ENCODE measurements at regions not wholly inside any gene's neighbourhood (a gene's known extent, or its start where the extent isn't known, plus 50 kb on each side); places are given as distances from the start of the nearest gene placed in this dataset.

DNA sequence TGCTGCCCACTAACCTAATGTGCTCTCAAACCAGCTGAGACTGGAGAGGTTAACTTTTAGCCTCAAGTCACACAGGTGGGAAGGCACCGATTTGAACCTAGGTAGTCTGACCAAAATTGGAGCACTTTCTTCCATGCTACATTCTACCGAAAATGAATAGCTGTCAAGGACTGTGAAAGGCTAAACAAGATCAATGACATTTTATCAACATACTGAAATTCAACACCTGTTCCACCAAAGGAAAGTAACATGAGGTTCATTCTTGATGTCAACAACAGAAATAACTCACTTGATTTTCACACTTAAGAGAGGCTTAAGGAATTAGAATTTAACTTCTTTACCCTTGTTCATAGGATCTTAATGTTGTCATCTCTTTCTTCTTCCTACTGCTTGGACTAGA, 284.4 kb upstream of the MON1B start:
- Mint-ChIP-seq H3K36me3 (ENCODE audit: low read depth) (no peaks in the 10 kb centered on the region), H3K4me1 (no peaks in the 10 kb centered on the region), H3K9me3 (no peaks in the 10 kb centered on the region), H3K27ac (no peak overlapping the region), H3K27me3 (ENCODE audit: low read depth, poor library complexity) (no peaks in the 10 kb centered on the region), H3K4me3 (no peak overlapping the region)
- no peak for TF ChIP-seq CTCF (IDR thresholded peaks at IDR 0.05)
- no peak for DNase-seq

DNA sequence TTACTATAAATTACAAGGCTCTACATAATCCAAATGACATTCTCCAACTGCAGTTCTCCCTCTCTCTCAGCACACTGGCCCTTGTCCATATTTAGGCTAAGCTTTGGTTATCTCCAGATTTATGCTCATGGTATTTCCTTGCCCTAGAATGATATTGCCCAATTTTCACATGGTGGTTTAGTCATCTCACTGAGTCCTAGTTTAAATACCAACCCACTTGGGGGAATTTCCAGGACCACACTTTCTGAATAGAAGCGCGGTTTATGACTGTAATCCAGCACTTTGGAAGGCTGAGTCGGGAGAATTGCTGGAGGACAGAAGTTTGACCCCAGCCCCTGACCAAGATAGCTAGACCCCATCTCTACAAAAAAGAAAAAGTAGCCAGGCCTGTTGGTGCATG, 280.1 kb upstream of the MON1B start:
- no peak for DNase-seq
- no peak overlapping the region for H3K27ac Mint-ChIP-seq
- TF ChIP-seq CTCF (IDR thresholded peaks at IDR 0.05), result no peak
- H3K4me1 Mint-ChIP-seq, result no peaks in the 10 kb centered on the region
- H3K4me3 Mint-ChIP-seq, result no peak overlapping the region
- no peaks in the 10 kb centered on the region for H3K36me3 Mint-ChIP-seq (ENCODE audit: low read depth)
- H3K27me3 Mint-ChIP-seq (ENCODE audit: low read depth, poor library complexity), result no peaks in the 10 kb centered on the region
- H3K9me3 Mint-ChIP-seq, result no peaks in the 10 kb centered on the region

GRCh38 chr16:76913046-76913445, 277.9 kb upstream of the MON1B start:
- no peaks in the 10 kb centered on the region for H3K36me3 Mint-ChIP-seq (ENCODE audit: low read depth)
- H3K4me1 Mint-ChIP-seq, result no peaks in the 10 kb centered on the region
- H3K27me3 Mint-ChIP-seq (ENCODE audit: low read depth, poor library complexity), result no peaks in the 10 kb centered on the region
- H3K4me3 Mint-ChIP-seq, result no peak overlapping the region
- H3K27ac Mint-ChIP-seq, result no peak overlapping the region
- no peak for DNase-seq
- no peak for TF ChIP-seq CTCF (IDR thresholded peaks at IDR 0.05)
- no peaks in the 10 kb centered on the region for H3K9me3 Mint-ChIP-seq

GRCh38 chr16:76926042-76926441, 264.9 kb upstream of the MON1B start:
- Mint-ChIP-seq H3K9me3 (peaks cover 7% of the 10 kb centered on the region), H3K4me1 (peaks cover 4% of the 10 kb centered on the region), H3K36me3 (ENCODE audit: low read depth) (no peaks in the 10 kb centered on the region), H3K27ac (no peak overlapping the region), H3K4me3 (no peak overlapping the region), H3K27me3 (ENCODE audit: low read depth, poor library complexity) (peaks cover 4% of the 10 kb centered on the region)
- no peak for TF ChIP-seq CTCF (IDR thresholded peaks at IDR 0.05)
- DNase-seq, result no peak

- Mint-ChIP-seq H3K27ac (no peak overlapping the region), H3K4me1 (peaks cover 4% of the 10 kb centered on the region), H3K27me3 (ENCODE audit: low read depth, poor library complexity) (peaks cover 4% of the 10 kb centered on the region), H3K4me3 (no peak overlapping the region), H3K9me3 (peaks cover 7% of the 10 kb centered on the region), H3K36me3 (ENCODE audit: low read depth) (no peaks in the 10 kb centered on the region)
- DNase-seq, result no peak
- no peak for TF ChIP-seq CTCF (IDR thresholded peaks at IDR 0.05)
Measured at GRCh38 chr16:76926595-76926994, 264.4 kb upstream of the MON1B start.

DNA sequence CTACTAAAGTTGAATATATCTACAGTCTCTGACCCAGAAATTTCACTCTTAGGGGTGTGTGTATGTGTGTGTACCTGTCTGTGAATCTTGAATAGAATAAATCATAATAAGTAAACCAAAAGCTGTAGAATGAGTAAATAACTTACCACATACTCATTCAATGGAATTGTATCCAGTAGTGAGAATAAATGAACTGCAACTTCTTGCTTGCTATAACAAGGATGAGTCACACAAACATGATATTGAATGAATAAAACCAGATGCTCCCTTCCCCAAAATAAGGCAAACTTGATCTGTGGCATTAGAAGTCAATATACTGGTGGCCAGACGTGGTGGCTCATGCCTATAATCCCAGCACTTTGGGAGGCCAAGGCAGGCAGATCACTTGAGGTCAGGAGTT, 259.8 kb upstream of the MON1B start:
- H3K9me3 Mint-ChIP-seq, result no peaks in the 10 kb centered on the region
- H3K4me1 Mint-ChIP-seq, result no peaks in the 10 kb centered on the region
- H3K36me3 Mint-ChIP-seq (ENCODE audit: low read depth), result no peaks in the 10 kb centered on the region
- H3K27ac Mint-ChIP-seq, result no peak overlapping the region
- no peak for DNase-seq
- peaks cover 7% of the 10 kb centered on the region for H3K27me3 Mint-ChIP-seq (ENCODE audit: low read depth, poor library complexity)
- H3K4me3 Mint-ChIP-seq, result no peak overlapping the region
- no peak for TF ChIP-seq CTCF (IDR thresholded peaks at IDR 0.05)
